IPS-18c (cell line): ENCODE measurements at regions not wholly inside any gene's neighbourhood (a gene's known extent, or its start where the extent isn't known, plus 50 kb on each side); places are given as distances from the start of the nearest gene placed in this dataset.

Source experiments
- H3K4me3 ChIP-seq: 2 replicates; pipeline ENCODE4 v1.7.0; 2013; ENCODE audit warnings: low read depth, mild to moderate bottlenecking, low read length, moderate library complexity; ENCODE audit not compliant: insufficient read depth
- H3K9me3 ChIP-seq: one replicate; pipeline ENCODE4 v1.6.1; 2013; ENCODE audit warnings: mild to moderate bottlenecking, low read length, moderate library complexity; ENCODE audit not compliant: control insufficient read depth, insufficient read depth

DNA sequence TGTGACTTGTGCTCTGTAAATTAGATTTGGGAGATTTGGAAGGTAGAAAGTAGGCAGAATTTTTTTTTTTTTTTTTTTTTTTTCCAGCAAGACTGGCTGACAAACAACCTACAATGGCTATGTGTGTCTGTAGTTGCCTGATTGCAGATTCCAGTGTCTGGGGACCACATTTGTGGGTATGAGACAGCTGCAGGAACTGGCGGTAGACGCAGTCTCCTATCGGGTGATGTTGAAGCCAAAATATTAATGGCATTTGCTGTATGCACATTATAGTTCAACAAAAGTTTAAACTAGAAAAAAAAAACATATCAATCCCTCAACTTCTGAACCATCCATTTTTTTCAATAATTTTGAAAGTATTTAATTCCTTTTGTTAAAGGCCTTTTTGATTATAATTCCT lies 665.2 kb downstream of the TOX3 start:
- Histone ChIP-seq H3K4me3 (no peak overlapping the region), H3K9me3 (no peaks in the 10 kb centered on the region)

DNA sequence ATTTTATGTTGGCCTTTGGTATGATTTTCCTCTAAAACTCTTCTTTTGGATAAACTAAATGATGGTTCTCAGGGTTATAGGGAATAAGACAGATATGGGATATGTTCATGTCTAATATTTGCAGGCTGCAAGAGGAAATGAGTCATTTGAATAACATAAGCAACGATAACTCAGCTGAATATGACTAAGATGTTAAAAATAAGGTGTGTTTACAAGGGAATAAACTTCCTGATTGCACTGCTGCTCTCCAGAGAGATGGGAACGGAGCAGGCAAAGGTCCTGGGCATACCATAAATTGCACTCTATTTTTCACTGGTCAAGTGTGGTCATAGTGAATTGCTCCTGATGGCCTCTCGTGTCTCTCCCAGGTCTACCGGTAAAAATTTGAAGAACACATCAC lies 666.2 kb downstream of the TOX3 start:
- Histone ChIP-seq H3K4me3 (no peak overlapping the region), H3K9me3 (no peaks in the 10 kb centered on the region)

DNA sequence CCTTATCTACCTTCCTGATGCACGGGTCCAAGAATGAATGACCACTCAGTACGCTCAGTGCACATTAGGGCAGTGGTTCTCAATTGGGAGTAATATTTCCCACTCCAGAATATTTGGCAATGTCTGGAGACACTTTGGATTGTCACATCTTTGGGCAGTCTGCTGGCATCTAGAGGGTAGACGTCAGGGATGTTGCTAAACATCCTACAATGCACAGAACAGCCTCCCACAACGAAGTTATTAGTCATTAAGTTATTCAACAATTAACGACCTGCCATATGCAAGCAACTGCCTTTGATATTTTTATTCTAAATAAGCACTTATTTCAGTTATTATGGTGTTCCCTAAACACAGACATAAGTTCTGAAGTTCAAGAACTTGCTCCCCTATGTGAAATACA lies 669.3 kb downstream of the TOX3 start:
- H3K4me3 ChIP-seq = no peak overlapping the region
- H3K9me3 ChIP-seq = no peaks in the 10 kb centered on the region

DNA sequence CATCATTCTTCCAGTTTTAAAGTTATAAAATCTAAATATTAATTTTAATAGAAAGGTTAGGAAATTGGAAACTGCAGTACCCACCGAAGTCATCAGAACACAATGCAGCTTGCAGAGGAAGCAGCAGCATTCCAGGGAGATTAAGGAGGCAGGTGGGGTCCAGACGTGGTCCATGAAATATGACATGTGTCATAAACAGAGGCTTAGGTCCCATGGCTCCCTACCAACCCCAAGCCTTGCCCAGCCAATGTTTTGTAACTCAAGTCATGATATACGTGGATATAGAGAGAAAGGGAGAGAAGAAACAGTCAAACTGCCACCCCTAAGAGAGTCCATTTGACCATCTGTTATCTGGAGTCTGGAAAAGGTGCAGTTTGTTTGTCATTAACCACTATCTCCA lies 670.0 kb downstream of the TOX3 start:
- Histone ChIP-seq H3K4me3 (no peak overlapping the region), H3K9me3 (no peaks in the 10 kb centered on the region)

DNA sequence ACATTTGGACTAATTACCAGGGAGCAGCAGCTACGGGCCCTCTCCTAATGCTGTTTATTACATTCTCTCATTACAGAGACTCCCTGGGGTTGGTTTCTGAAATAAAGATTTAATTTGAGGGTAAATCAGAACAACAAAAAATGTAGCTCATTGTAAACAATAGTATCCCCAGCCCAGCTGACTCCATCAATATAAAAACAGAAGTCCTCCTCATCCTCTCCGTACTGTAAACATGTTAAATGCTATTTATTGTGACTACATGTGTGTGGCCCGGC lies 670.4 kb downstream of the TOX3 start:
- Histone ChIP-seq H3K4me3 (no peak overlapping the region), H3K9me3 (no peaks in the 10 kb centered on the region)

DNA sequence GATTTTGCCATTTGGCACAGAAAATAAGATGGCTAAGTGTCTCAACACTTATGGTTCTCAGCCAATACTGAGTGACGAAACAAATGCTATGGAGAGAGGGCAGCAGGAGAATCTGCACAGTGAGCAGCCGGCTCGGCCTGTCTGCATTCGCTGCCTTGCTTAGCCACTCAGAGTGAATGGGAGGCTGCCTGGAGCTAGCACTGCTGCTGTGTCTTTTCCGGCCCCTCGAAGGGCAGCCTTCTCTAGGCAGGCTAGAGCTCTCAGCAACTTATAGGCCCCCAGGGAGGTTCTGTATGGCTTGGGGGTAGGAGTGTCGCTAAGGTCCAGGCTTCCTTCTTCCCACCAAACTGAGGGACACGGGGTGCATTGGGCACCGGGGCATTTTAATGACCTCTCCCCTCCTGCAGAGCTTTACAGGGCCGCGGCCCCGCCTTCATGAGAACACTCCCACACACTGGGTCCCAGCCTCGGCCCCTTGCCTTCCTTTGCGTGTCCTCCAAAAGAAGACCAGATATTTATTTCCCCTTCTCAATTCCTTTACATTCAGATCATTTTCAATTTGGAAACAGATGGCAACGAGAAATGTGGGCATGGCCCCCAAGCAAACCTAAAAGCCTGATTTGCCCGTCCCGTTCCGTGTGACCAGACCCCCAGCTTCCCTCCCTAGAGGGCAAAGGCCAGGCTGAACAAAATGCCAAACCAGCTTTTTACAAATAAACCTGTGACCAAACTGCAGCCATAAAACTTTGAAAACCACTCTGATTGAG lies 670.9 kb downstream of the TOX3 start:
- no peaks in the 10 kb centered on the region for H3K9me3 ChIP-seq
- H3K4me3 ChIP-seq = no peak overlapping the region

DNA sequence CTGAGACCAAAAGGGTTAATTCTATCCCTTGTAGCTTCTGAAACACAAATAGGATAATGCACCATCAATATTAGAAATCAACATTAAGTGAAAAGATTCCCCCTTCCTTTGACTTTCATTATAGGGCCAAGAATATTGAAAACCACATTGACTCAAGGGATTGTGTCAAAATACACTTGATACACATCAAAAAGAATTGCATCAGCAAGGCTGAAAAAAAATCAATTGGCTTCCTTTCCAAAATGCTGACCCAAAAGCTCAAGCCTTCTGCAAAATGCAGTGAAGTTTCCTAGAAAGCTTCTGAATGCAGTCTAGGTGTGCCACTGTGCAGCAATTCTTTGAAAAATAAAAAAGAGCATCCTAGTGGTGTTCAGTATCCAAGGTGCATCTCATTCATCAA lies 674.4 kb downstream of the TOX3 start:
- H3K4me3 ChIP-seq = no peak overlapping the region

DNA sequence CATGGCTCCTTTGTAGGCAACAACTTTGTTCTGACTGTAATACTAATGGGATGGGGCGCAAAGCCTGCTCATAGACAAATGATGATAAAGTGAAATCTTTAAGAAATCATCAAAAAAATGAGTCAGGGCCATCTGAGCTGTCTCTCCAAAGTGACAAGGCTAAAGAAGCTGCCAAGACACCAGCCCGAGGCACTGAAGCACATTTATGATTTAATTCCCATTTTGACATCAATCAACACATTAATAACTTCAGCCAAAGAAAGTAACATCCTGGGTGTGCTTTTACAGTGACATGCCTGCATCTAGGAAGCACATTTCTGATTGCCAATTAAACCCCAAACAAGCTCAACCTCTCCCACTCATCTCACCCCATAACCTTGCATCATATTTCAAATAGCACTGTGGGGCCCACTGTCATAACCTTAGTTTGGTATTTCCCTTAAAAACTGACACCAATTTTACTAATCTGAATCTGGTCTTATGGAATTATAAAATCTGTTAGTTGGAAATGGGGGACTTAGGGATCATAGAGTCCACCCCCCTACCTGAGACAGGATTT lies 676.6 kb downstream of the TOX3 start:
- Histone ChIP-seq H3K4me3 (no peak overlapping the region), H3K9me3 (no peaks in the 10 kb centered on the region)

More for the DNA sequence above, 674.4 kb downstream of the TOX3 start:
- no peaks in the 10 kb centered on the region for H3K9me3 ChIP-seq

DNA sequence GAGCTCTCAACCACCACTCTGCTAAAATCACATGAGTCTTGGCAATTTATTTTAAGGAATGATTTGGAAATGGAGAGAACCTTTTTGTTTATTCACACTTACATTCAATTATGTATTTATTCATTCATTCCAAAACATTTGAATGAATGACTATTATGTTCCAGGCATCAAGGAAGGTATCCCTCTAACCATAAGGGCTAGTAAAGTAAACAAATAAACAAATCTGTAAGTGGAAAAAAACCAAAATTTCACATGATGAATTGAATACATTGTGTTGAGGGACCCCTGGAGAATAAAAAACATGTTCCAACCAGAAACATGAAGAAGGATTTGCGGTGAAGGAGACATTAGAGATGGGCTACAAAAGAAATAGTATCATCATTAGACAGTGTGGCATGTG lies 677.8 kb downstream of the TOX3 start:
- Histone ChIP-seq H3K4me3 (no peak overlapping the region), H3K9me3 (no peaks in the 10 kb centered on the region)

DNA sequence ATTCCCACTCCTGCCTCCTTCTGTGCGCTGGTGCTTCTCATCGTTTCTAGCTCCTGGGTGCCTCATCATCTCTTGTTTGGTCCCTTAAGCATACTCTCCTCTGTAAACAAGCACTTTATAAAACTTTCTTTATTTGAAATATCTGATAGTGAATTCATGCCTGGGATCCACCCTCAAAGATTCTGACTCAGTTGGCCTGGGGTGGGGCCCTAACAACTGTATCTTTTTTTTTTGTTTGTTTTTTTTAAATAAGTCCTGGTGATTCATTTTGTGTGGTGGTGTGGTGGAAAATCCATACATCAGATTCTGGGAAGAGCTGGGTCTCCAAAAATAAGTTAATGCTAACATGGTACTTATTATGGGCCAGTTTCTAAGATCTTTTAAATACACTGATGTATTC lies 678.3 kb downstream of the TOX3 start:
- H3K4me3 ChIP-seq = no peak overlapping the region
- no peaks in the 10 kb centered on the region for H3K9me3 ChIP-seq

DNA sequence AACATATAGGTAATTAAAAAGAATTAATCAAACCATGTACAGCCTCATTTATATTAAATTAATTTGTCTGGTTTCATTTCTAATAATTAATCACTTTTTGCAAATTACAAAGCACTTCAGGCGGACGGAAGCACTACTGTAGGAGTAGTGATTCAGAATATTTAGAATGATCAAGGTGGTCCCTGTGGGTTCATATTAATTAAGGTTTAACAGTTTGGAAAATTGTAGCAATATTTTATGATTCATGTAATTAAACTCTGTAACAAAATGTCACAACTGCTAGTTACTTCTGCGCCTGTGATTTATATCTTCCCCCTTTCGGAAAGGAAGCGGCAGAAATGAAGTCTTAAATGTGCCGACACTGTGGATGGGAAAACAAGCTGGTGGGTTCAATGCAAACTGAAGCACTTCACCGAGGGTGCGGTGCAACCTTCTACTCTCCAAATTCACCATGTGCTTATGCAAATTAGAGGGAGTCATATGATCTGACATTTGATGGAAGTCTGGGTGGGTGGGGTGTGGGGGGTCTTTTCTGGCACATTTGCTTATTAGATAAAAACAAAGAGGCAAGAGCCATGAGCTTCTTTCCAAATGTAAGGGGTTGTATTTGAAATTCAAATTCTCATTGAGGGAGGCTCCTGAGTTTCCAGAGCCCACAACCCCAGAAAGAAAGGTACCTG lies 679.4 kb downstream of the TOX3 start:
- no peak overlapping the region for H3K4me3 ChIP-seq

DNA sequence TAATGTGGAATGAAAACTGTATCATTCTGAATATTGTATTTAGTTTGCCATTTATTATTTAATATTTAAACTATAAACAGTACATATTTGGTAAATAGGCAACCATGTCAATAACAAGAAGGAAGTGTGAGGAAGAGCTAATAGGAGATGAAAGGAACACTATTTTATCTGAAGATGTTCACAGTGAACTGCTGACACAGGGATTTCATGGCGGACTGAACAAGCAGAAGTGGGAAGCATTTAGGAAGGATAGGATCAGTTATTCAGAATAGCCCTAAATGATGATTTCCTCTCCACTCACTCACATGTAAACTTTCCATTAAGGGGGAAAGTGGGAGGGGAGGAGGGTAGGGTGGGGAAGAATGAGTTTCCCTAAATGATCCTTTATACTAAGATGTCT lies 682.4 kb downstream of the TOX3 start:
- H3K9me3 ChIP-seq = no peaks in the 10 kb centered on the region
- H3K4me3 ChIP-seq = no peak overlapping the region

More for the DNA sequence above, 679.4 kb downstream of the TOX3 start:
- no peaks in the 10 kb centered on the region for H3K9me3 ChIP-seq

DNA sequence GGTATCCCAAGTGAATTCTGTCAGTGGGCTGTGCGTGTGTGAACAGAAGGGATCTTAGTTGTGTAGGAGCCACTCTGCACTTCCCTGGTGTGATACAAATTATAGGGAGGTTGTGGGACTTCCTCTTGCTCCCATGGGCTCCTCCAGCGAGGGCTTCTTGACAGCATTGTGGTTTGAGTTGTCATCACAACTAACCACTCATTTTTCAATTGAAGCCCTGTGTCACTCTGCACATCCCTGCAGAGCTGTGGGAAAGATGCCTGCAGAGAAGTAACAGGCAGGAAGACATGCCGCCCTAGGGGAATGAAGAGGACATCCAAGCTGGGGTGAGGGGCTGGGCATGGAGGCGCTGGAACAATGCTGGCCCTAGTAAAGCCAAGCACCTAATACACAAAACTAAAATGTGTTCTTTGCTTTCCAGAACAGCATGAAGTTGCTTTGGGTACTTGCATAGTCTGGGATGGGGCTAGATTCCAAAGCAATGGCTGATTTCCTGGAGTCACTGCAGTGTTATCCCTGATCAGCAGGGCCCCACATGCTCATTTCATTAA lies 692.5 kb downstream of the TOX3 start:
- Histone ChIP-seq H3K4me3 (no peak overlapping the region), H3K9me3 (no peaks in the 10 kb centered on the region)

DNA sequence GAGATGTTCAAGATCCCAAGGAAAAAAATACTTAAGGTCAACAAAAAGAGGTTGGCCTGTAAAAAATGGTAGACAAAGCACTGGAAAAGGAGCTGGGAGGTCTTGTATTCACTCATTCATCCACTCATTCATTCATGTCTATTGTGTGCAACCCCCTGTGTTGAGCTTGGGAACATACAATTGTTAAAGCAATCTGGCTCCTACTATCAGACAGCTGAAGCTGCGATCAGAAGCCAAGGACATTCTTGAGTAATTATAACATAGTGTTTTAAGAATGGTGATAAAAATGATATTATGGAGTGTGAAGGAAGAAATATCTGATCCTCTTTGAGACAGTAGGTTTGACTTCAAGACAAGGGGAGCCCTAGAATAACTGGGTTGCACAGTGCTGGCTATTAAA lies 693.4 kb downstream of the TOX3 start:
- Histone ChIP-seq H3K4me3 (no peak overlapping the region), H3K9me3 (no peaks in the 10 kb centered on the region)

DNA sequence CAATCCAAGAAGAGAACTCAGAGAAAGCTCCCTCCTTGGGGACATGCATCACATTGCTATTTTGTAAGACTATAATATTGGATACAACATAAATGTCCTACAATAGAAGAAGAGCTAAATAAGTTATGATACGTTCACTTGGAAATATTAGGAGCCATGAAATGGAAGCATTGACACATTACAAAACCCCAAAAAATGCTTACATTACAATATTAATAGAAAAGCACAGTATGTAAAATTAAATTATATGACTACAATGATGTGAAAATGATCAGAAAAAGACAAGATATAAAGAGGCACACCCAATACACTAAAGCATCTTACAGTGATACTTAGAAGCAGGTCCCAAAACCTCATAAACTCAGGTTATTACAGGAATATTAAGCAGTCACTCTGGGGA lies 694.1 kb downstream of the TOX3 start:
- Histone ChIP-seq H3K4me3 (no peak overlapping the region), H3K9me3 (no peaks in the 10 kb centered on the region)

DNA sequence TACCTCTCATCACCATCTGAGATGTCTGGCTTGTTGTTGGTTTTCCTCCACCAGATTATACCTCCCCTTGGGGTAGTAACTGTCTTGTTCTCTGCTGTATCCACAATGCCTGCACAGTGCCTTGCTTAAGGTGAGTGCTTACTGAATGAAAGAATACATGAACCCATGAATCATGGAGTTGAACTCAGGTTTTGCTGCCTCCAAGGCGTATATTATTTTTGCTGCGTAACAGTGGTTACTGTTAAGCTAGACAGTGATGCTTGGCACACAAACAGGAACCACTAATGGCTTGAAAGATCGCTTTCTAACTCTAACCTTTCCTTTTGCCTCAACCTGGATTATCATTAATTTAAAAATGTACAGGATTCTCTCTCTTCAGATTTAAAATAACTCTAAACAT lies 695.8 kb downstream of the TOX3 start:
- Histone ChIP-seq H3K4me3 (no peak overlapping the region), H3K9me3 (no peaks in the 10 kb centered on the region)

DNA sequence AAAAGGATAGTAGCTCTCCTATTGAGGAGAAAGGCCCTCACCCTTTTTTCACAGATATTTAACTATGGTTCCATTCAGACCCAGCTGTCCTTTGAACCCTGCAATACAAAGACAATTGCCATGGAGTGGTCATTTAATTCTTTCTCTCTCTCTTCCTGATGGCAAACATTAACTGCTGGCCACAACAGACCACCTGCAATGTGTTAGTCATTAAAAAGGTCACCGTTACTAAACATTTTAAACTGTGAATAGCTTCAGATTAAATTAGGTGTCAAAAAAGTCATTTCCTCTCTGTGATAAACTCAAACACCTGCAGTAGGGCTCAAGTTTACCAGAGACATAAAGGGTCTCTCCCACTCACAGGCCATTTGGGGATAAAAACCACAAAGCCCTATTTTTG lies 697.2 kb downstream of the TOX3 start:
- no peaks in the 10 kb centered on the region for H3K9me3 ChIP-seq
- no peak overlapping the region for H3K4me3 ChIP-seq

DNA sequence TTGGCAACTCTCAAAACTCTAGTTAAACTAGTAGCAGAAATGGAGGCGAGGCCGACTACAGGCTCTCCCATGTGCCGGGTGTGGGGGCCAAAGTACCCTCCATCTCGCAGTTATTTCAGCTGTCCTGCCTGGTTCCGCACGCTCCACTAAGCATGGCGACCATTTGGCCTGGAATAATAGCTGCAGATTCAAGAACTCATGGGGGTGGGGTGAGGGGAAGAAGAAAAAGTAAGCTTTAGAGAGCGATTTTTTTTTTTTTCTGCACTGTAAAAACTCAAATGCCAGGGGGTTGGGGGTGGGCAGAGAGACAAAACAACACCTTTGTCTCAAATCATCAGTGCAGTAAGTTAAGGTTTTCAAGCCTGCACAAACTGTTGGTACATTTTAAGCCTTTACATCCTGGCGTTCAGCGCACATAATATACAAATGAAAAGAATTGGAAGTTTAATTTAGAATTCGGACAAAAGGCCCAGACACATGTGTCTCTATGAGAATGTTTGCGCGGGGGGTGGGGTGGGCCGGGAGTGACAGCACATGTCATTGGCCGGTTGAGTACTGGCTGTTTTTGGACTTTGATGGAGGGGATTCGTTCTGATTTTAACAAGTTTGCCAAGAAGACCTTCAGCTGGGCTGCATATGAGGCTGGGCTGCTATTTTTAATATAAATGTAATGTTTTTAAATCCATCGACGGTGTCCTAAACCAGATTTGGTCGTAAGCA lies 694.7 kb upstream of the SALL1 start:
- Histone ChIP-seq H3K4me3 (no peak overlapping the region), H3K9me3 (no peaks in the 10 kb centered on the region)
